MM.1S (cell line): ENCODE measurements at regions not wholly inside any gene's neighbourhood (a gene's known extent, or its start where the extent isn't known, plus 50 kb on each side); places are given as distances from the start of the nearest gene placed in this dataset.

Source experiments
- DNase-seq: peaks from one replicate; pipeline ENCODE4 v3.0.0-alpha.2; 2015
- H2AFZ ChIP-seq: fragments of 300-600 bp; sonication (generic); 2 replicates; pipeline ENCODE4 v1.6.0; 2016; ENCODE audit warnings: antibody characterized with exemption, low read length
- H3F3A ChIP-seq: fragments of 300-600 bp; sonication (generic); 2 replicates; pipeline ENCODE4 v1.6.1; 2016; ENCODE audit warnings: mild to moderate bottlenecking, antibody characterized with exemption, low read length, moderate library complexity, mixed read lengths; ENCODE audit not compliant: insufficient read depth
- H3K27ac ChIP-seq: fragments of 300-600 bp; sonication (generic); 2 replicates; pipeline ENCODE4 v1.5.1; 2016; ENCODE audit warnings: mild to moderate bottlenecking, low read length
- H3K27me3 ChIP-seq: fragments of 300-600 bp; sonication (generic); replicated peaks from 2 replicates; pipeline ENCODE4 v1.6.0; 2016; ENCODE audit warnings: low read length; ENCODE audit not compliant: insufficient read depth
- H3K36me3 ChIP-seq: fragments of 300-600 bp; sonication (generic); replicated peaks from 2 replicates; pipeline ENCODE4 v1.6.1; 2016; ENCODE audit warnings: mild to moderate bottlenecking, low read length, mixed read lengths; ENCODE audit not compliant: insufficient read depth
- H3K4me1 ChIP-seq: fragments of 300-600 bp; sonication (generic); 2 replicates; pipeline ENCODE4 v1.6.1; 2016; ENCODE audit warnings: low read length, mixed read lengths
- H3K4me2 ChIP-seq: fragments of 300-600 bp; sonication (generic); 2 replicates; pipeline ENCODE4 v1.6.0; 2016; ENCODE audit warnings: low read depth, low read length
- H3K4me3 ChIP-seq: fragments of 300-600 bp; sonication (generic); 2 replicates; pipeline ENCODE4 v1.5.1; 2016; ENCODE audit warnings: low read length, mixed read lengths
- H3K79me2 ChIP-seq: fragments of 300-600 bp; sonication (generic); 2 replicates; pipeline ENCODE4 v1.6.1; 2016; ENCODE audit warnings: mixed run types, low read length, mixed read lengths
- H3K9ac ChIP-seq: fragments of 300-600 bp; sonication (generic); 2 replicates; pipeline ENCODE4 v1.6.1; 2016; ENCODE audit warnings: low read length, mixed read lengths
- H3K9me2 ChIP-seq: fragments of 300-600 bp; sonication (generic); replicated peaks from 2 replicates; pipeline ENCODE4 v1.6.1; 2016; ENCODE audit warnings: mild to moderate bottlenecking, low read length, mixed read lengths; ENCODE audit not compliant: insufficient read depth
- H3K9me3 ChIP-seq: fragments of 300-600 bp; sonication (generic); replicated peaks from 2 replicates; pipeline ENCODE4 v1.6.1; 2016; ENCODE audit warnings: mild to moderate bottlenecking, low read length, mixed read lengths; ENCODE audit not compliant: insufficient read depth
- H4K20me1 ChIP-seq: fragments of 300-600 bp; sonication (generic); 2 replicates; pipeline ENCODE4 v1.6.1; 2016; ENCODE audit warnings: mild to moderate bottlenecking, low read length, moderate library complexity, mixed read lengths; ENCODE audit not compliant: insufficient read depth
- EZH2 ChIP-seq: fragments of 300-600 bp; sonication (generic); optimal IDR thresholded peaks from 2 replicates; pipeline ENCODE3; 2017; ENCODE audit warnings: low read depth, mild to moderate bottlenecking, antibody characterized with exemption, low read length, mixed read lengths
- EZH2phosphoT487 ChIP-seq: fragments of 300-600 bp; sonication (generic); IDR thresholded peaks from 2 replicates; pipeline ENCODE4 v1.6.1; 2018; ENCODE audit warnings: antibody characterized with exemption, low read length
- TF ChIP-seq, protein P1 (sequence below): fragments of 300-600 bp; sonication (generic); IDR thresholded peaks from 2 replicates; pipeline ENCODE4 v1.5.1; 2016; ENCODE audit warnings: antibody characterized with exemption, low read length, mixed read lengths

GRCh38 chr10:33123680-33124079, 165.7 kb upstream of the ITGB1 start:
- Histone ChIP-seq H3K4me2 (no peak overlapping the region), H3K27me3 (no peaks in the 10 kb centered on the region), H3K36me3 (no peaks in the 10 kb centered on the region), H3K79me2 (no peaks in the 10 kb centered on the region), H3K4me3 (no peak overlapping the region), H3K9me3 (no peaks in the 10 kb centered on the region), H3K9me2 (no peaks in the 10 kb centered on the region), H4K20me1 (no peaks in the 10 kb centered on the region), H2AFZ (no peak overlapping the region), H3F3A (no peaks in the 10 kb centered on the region), H3K9ac (no peak overlapping the region), H3K27ac (no peak overlapping the region), H3K4me1 (no peaks in the 10 kb centered on the region)
- TF ChIP-seq, protein P1, sequence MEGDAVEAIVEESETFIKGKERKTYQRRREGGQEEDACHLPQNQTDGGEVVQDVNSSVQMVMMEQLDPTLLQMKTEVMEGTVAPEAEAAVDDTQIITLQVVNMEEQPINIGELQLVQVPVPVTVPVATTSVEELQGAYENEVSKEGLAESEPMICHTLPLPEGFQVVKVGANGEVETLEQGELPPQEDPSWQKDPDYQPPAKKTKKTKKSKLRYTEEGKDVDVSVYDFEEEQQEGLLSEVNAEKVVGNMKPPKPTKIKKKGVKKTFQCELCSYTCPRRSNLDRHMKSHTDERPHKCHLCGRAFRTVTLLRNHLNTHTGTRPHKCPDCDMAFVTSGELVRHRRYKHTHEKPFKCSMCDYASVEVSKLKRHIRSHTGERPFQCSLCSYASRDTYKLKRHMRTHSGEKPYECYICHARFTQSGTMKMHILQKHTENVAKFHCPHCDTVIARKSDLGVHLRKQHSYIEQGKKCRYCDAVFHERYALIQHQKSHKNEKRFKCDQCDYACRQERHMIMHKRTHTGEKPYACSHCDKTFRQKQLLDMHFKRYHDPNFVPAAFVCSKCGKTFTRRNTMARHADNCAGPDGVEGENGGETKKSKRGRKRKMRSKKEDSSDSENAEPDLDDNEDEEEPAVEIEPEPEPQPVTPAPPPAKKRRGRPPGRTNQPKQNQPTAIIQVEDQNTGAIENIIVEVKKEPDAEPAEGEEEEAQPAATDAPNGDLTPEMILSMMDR, result no peak
- no peak for DNase-seq

GRCh38 chr10:33122014-33122809, 164.2 kb upstream of the ITGB1 start:
- DNase-seq, result no peak
- no peaks in the 10 kb centered on the region for H3K27me3 ChIP-seq
- H3K9me3 ChIP-seq, result no peaks in the 10 kb centered on the region
- H3K4me2 ChIP-seq, result no peak overlapping the region
- no peak overlapping the region for H3K27ac ChIP-seq
- H3K9me2 ChIP-seq, result no peaks in the 10 kb centered on the region
- no peaks in the 10 kb centered on the region for H3K36me3 ChIP-seq
- H3K79me2 ChIP-seq, result no peaks in the 10 kb centered on the region
- no peak for TF ChIP-seq EZH2phosphoT487
- no peak for TF ChIP-seq EZH2
- TF ChIP-seq, protein P1, result no peak
- H4K20me1 ChIP-seq, result no peaks in the 10 kb centered on the region
- H2AFZ ChIP-seq, result no peak overlapping the region
- no peaks in the 10 kb centered on the region for H3F3A ChIP-seq
- H3K4me3 ChIP-seq, result no peak overlapping the region
- no peak overlapping the region for H3K9ac ChIP-seq
- H3K4me1 ChIP-seq, result no peaks in the 10 kb centered on the region

GRCh38 chr10:33120700-33121099, 162.7 kb upstream of the ITGB1 start:
- no peak overlapping the region for H3K4me3 ChIP-seq
- no peak overlapping the region for H2AFZ ChIP-seq
- no peaks in the 10 kb centered on the region for H4K20me1 ChIP-seq
- no peaks in the 10 kb centered on the region for H3K4me1 ChIP-seq
- TF ChIP-seq EZH2, result no peak
- TF ChIP-seq, protein P1, result no peak
- TF ChIP-seq EZH2phosphoT487, result no peak
- no peaks in the 10 kb centered on the region for H3F3A ChIP-seq
- DNase-seq, result no peak
- H3K9me2 ChIP-seq, result no peaks in the 10 kb centered on the region
- no peaks in the 10 kb centered on the region for H3K9me3 ChIP-seq
- H3K4me2 ChIP-seq, result no peak overlapping the region
- H3K36me3 ChIP-seq, result no peaks in the 10 kb centered on the region
- no peak overlapping the region for H3K27ac ChIP-seq
- H3K9ac ChIP-seq, result no peak overlapping the region
- H3K27me3 ChIP-seq, result no peaks in the 10 kb centered on the region
- H3K79me2 ChIP-seq, result no peaks in the 10 kb centered on the region
